22Rv1 (cell line): ENCODE measurements at regions not wholly inside any gene's neighbourhood (a gene's known extent, or its start where the extent isn't known, plus 50 kb on each side); places are given as distances from the start of the nearest gene placed in this dataset.

ENCODE experiments used
- CTCF ChIP-seq: fragments of 450-650 bp; IDR thresholded peaks from 2 replicates; pipeline ENCODE4 v1.5.1; 2017; ENCODE audit warnings: mild to moderate bottlenecking
- ZFX ChIP-seq: fragments of 450-650 bp; IDR thresholded peaks from 2 replicates; pipeline ENCODE4 v1.6.1; 2017; ENCODE audit warnings: antibody characterized with exemption, borderline replicate concordance

GRCh38 chr11:87535513-87535912 is 497.8 kb downstream of the TMEM135 start:
- TF ChIP-seq CTCF: no peak
- no peak for TF ChIP-seq ZFX
